Naive thymus-derived CD4-positive, alpha-beta T cell (primary cell): ENCODE measurements at regions not wholly inside any gene's neighbourhood (a gene's known extent, or its start where the extent isn't known, plus 50 kb on each side); places are given as distances from the start of the nearest gene placed in this dataset.
"Not testable (repeated sequence)": the region's sequence is repeated elsewhere in the genome, so short reads cannot be mapped to it uniquely, and the experiment has no call there.

Experiments
- ATAC-seq: fragments of 150-1000 bp; cut with Tn5 transposase; 2 replicates; pipeline ENCODE4 v1.10.0; 2021; ENCODE audit warnings: mild to moderate bottlenecking, moderate library complexity
- CTCF ChIA-PET: fragments of 350-600 bp; sonication (Branson Sonifier 250); formaldehyde crosslinking; loops from one replicate; lab custom pipeline; 2021; ENCODE audit warnings: antibody characterized with exemption; lab: Charles Lee
- POLR2A ChIA-PET: fragments of 350-600 bp; sonication (Branson Sonifier 250); formaldehyde crosslinking; loops from one replicate; lab custom pipeline; 2021; ENCODE audit warnings: antibody characterized with exemption, inconsistent platforms; lab: Charles Lee
- DNase-seq, 9 donors: peaks; one replicate each; pipeline versions ENCODE4 v3.0.0 to v3.0.0-alpha.2; 2020 to 2022; ENCODE audit warnings: mixed read lengths in 1 of 9
- H3K27ac ChIP-seq: one replicate; pipeline ENCODE4 v1.7.0; 2013; ENCODE audit warnings: mild to moderate bottlenecking, low read depth, low read length, moderate library complexity
- H3K27me3 ChIP-seq, 2 donors: one replicate each; pipeline ENCODE4 v1.7.0; 2013; ENCODE audit warnings: low read length in 2 of 2, mild to moderate bottlenecking in 2 of 2, moderate library complexity in 2 of 2; ENCODE audit not compliant: control insufficient read depth in 2 of 2, insufficient read depth in 2 of 2
- H3K36me3 ChIP-seq, 3 experiments: 1 replicate in 2 of 3; 2 replicates in 1 of 3; pipeline ENCODE4 v1.7.0; 2013; ENCODE audit warnings: low read length in 3 of 3, mild to moderate bottlenecking in 3 of 3, moderate library complexity in 1 of 3; ENCODE audit not compliant: insufficient read depth in 3 of 3, control insufficient read depth in 2 of 3
- H3K4me1 ChIP-seq, 2 donors: one replicate each; pipeline ENCODE4 v1.7.0; 2013; ENCODE audit warnings: low read length in 2 of 2, mild to moderate bottlenecking in 2 of 2, moderate library complexity in 1 of 2; ENCODE audit not compliant: control insufficient read depth in 2 of 2, insufficient read depth in 2 of 2
- H3K4me3 ChIP-seq: 2 replicates; pipeline ENCODE4 v1.7.0; 2013; ENCODE audit warnings: mild to moderate bottlenecking, low read length
- H3K9me3 ChIP-seq, 3 experiments: 1 replicate in 2 of 3; 2 replicates in 1 of 3; pipeline ENCODE4 v1.7.0; 2013; ENCODE audit warnings: low read length in 3 of 3; ENCODE audit not compliant: control insufficient read depth in 2 of 3
- H3K27ac Mint-ChIP-seq, 9 donors: one replicate each; pipeline ENCODE4 v1.8.0; 2020 to 2022; ENCODE audit warnings: mixed read lengths in 9 of 9, mild to moderate bottlenecking in 8 of 9, moderate library complexity in 5 of 9, inconsistent platforms in 2 of 9
- H3K27me3 Mint-ChIP-seq, 5 donors: one replicate each; pipeline ENCODE4 v1.8.0; 2021 to 2022; ENCODE audit warnings: mixed read lengths in 5 of 5, mild to moderate bottlenecking in 1 of 5
- H3K36me3 Mint-ChIP-seq, 5 donors: one replicate each; pipeline ENCODE4 v1.8.0; 2020 to 2022; ENCODE audit warnings: mixed read lengths in 5 of 5, mild to moderate bottlenecking in 3 of 5, inconsistent platforms in 1 of 5
- H3K4me1 Mint-ChIP-seq, 7 donors: one replicate each; pipeline ENCODE4 v1.8.0; 2020 to 2022; ENCODE audit warnings: mixed read lengths in 7 of 7, mild to moderate bottlenecking in 3 of 7, inconsistent platforms in 1 of 7
- H3K4me3 Mint-ChIP-seq, 10 donors: one replicate each; pipeline ENCODE4 v1.8.0; 2020 to 2022; ENCODE audit warnings: mild to moderate bottlenecking in 10 of 10, mixed read lengths in 10 of 10, moderate library complexity in 6 of 10, inconsistent platforms in 2 of 10
- H3K9me3 Mint-ChIP-seq, 11 donors: one replicate each; pipeline ENCODE4 v1.8.0; 2020 to 2022; ENCODE audit warnings: mixed read lengths in 11 of 11, mild to moderate bottlenecking in 4 of 11, inconsistent platforms in 1 of 11, moderate library complexity in 1 of 11
- intact Hi-C, 2 donors: fragments of 100-400 bp; cut with micrococcal nuclease; formaldehyde crosslinking; loops; one replicate each; pipeline ENCODE4 v1.15.1; 2023

DNA sequence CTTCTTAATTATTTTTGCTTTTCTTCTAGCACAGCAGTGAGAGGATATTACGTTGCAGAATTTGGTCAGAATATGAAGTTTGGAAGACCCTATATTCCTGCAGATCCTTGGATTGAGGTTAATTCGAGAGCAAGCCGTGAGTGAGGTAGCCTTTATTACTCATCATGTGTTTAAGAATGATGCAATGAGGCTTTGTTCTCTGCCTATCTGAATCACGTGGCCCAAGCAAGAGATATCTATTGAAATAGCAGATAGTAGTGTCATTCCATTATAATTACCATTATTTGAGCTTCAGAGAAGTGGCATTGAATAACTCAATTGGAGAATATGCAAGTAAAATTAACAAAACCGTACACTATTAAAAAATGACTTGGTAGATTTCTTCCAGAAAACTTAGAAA, 641.1 kb downstream of the TMEM182 start:
- no peak overlapping the region for H3K27ac Mint-ChIP-seq
- no peaks in the 10 kb centered on the region for H3K4me1 ChIP-seq
- intact Hi-C loops = no loop called here
- no peaks in the 10 kb centered on the region for H3K36me3 ChIP-seq
- H3K36me3 Mint-ChIP-seq = no peaks in the 10 kb centered on the region
- peaks cover 0 to 5% (median 0%) of the 10 kb centered on the region in 11 donors for H3K9me3 Mint-ChIP-seq
- no peaks in the 10 kb centered on the region for H3K4me1 Mint-ChIP-seq
- no peaks in the 10 kb centered on the region for H3K9me3 ChIP-seq
- H3K4me3 Mint-ChIP-seq = no peak overlapping the region
- H3K4me3 ChIP-seq = no peak overlapping the region
- POLR2A ChIA-PET = no interaction called here
- no peaks in the 10 kb centered on the region for H3K27me3 Mint-ChIP-seq
- H3K27ac ChIP-seq = no peak overlapping the region
- DNase-seq (no peak), ATAC-seq (no peak)
- CTCF ChIA-PET = no interaction called here
- no peaks in the 10 kb centered on the region for H3K27me3 ChIP-seq

- H3K27me3 ChIP-seq, H3K36me3 Mint-ChIP-seq, H3K4me3 ChIP-seq, CTCF ChIA-PET, H3K9me3 ChIP-seq, H3K27ac ChIP-seq, H3K4me3 Mint-ChIP-seq, POLR2A ChIA-PET, H3K4me1 Mint-ChIP-seq, H3K27ac Mint-ChIP-seq, ATAC-seq, DNase-seq, H3K4me1 ChIP-seq, H3K36me3 ChIP-seq, H3K27me3 Mint-ChIP-seq, intact Hi-C loops, H3K9me3 Mint-ChIP-seq: not testable (repeated sequence)
Observed at GRCh38 chr2:103403388-103403787, 641.6 kb downstream of the TMEM182 start.

DNA sequence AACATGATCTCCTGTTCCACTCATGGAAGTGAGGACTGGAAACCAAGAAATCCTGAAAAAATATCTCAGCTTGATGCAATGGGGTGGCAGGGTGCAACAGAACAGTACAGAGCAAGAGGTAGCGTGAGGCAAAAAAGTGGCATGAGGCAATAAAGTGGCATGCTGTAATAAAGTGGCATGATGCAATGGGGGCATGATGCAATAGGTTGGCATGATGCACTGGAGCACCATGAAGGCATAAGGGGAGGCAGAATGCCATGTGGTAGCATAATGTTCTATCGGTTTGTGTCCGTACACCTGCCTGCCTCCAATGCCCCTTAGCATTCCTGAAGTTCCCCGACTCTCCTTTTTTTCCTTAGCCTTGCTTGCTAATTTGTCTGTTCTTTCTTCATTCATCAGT, 648.4 kb downstream of the TMEM182 start:
- POLR2A ChIA-PET = no interaction called here
- H3K4me3 Mint-ChIP-seq = no peak overlapping the region
- Histone ChIP-seq H3K27me3 (no peaks in the 10 kb centered on the region), H3K9me3 (no peaks in the 10 kb centered on the region), H3K36me3 (no peaks in the 10 kb centered on the region), H3K27ac (no peak overlapping the region), H3K4me3 (no peak overlapping the region), H3K4me1 (no peaks in the 10 kb centered on the region)
- no peak overlapping the region for H3K27ac Mint-ChIP-seq
- intact Hi-C loops = no loop called here
- ATAC-seq (no peak), DNase-seq (no peak)
- H3K27me3 Mint-ChIP-seq = no peaks in the 10 kb centered on the region
- H3K4me1 Mint-ChIP-seq = no peaks in the 10 kb centered on the region
- H3K9me3 Mint-ChIP-seq = peaks cover 0 to 12% (median 2%) of the 10 kb centered on the region in 11 donors
- H3K36me3 Mint-ChIP-seq = no peaks in the 10 kb centered on the region
- CTCF ChIA-PET = no interaction called here

GRCh38 chr2:103419506-103419905, 657.7 kb downstream of the TMEM182 start:
- ChIA-PET CTCF (no interaction called here), POLR2A (no interaction called here)
- no peak overlapping the region for H3K27ac Mint-ChIP-seq
- no peaks in the 10 kb centered on the region for H3K4me1 Mint-ChIP-seq
- DNase-seq (no peak), ATAC-seq (no peak)
- peaks cover 2 to 26% (median 6%) of the 10 kb centered on the region in 11 donors for H3K9me3 Mint-ChIP-seq
- H3K27me3 Mint-ChIP-seq = no peaks in the 10 kb centered on the region
- Histone ChIP-seq H3K9me3 (no peaks in the 10 kb centered on the region), H3K4me3 (no peak overlapping the region), H3K36me3 (no peaks in the 10 kb centered on the region), H3K4me1 (no peaks in the 10 kb centered on the region), H3K27ac (no peak overlapping the region), H3K27me3 (no peaks in the 10 kb centered on the region)
- intact Hi-C loops = no loop called here
- no peak overlapping the region for H3K4me3 Mint-ChIP-seq
- no peaks in the 10 kb centered on the region for H3K36me3 Mint-ChIP-seq

GRCh38 chr2:103423100-103423499, 661.3 kb downstream of the TMEM182 start:
- POLR2A ChIA-PET = no interaction called here

GRCh38 chr2:103427567-103427966, 665.7 kb downstream of the TMEM182 start:
- Mint-ChIP-seq H3K27me3 (no peaks in the 10 kb centered on the region), H3K4me3 (no peak overlapping the region), H3K4me1 (no peaks in the 10 kb centered on the region), H3K9me3 (peaks cover 0 to 18% (median 2%) of the 10 kb centered on the region in 11 donors), H3K36me3 (no peaks in the 10 kb centered on the region), H3K27ac (no peak overlapping the region)
- ATAC-seq (no peak), DNase-seq (no peak)
- no peaks in the 10 kb centered on the region for H3K4me1 ChIP-seq
- no peaks in the 10 kb centered on the region for H3K27me3 ChIP-seq
- CTCF ChIA-PET = no interaction called here
- no peak overlapping the region for H3K27ac ChIP-seq
- no peaks in the 10 kb centered on the region for H3K36me3 ChIP-seq
- intact Hi-C loops = no loop called here
- no peak overlapping the region for H3K4me3 ChIP-seq
- POLR2A ChIA-PET = no interaction called here
- H3K9me3 ChIP-seq = no peaks in the 10 kb centered on the region

More at GRCh38 chr2:103423100-103423499, 661.3 kb downstream of the TMEM182 start:
- Histone ChIP-seq H3K27me3 (no peaks in the 10 kb centered on the region), H3K9me3 (no peaks in the 10 kb centered on the region), H3K36me3 (no peaks in the 10 kb centered on the region), H3K4me1 (no peaks in the 10 kb centered on the region), H3K4me3 (no peak overlapping the region), H3K27ac (no peak overlapping the region)
- Mint-ChIP-seq H3K4me1 (no peaks in the 10 kb centered on the region), H3K9me3 (peaks cover 0 to 14% (median 2%) of the 10 kb centered on the region in 11 donors), H3K4me3 (no peak overlapping the region), H3K27me3 (no peaks in the 10 kb centered on the region), H3K36me3 (no peaks in the 10 kb centered on the region), H3K27ac (no peak overlapping the region)
- intact Hi-C loops = no loop called here
- ATAC-seq (no peak), DNase-seq (no peak)
- CTCF ChIA-PET = no interaction called here

DNA sequence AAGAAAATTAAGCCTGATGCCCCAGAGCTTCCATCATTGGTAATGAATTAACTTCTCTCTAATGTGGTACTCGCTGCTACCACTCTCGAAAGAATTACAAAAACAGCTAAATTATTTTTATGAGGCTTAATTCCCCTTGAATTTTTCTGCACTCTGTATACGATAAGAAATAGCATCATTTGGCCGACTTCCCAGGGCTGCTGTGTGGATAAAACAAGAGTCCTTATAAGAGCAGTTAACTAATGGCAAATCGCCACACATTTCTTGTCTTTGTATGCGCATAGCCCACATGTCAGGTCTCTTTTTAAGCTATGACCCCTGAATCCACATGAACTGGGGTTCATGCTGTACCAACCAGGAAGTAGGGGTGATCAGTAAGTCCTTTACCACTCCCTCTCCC, 668.4 kb downstream of the TMEM182 start:
- Histone ChIP-seq H3K9me3 (no peaks in the 10 kb centered on the region), H3K4me3 (no peak overlapping the region), H3K27ac (no peak overlapping the region), H3K36me3 (no peaks in the 10 kb centered on the region), H3K4me1 (no peaks in the 10 kb centered on the region), H3K27me3 (no peaks in the 10 kb centered on the region)
- ChIA-PET POLR2A (no interaction called here), CTCF (no interaction called here)
- Mint-ChIP-seq H3K36me3 (no peaks in the 10 kb centered on the region), H3K9me3 (peaks cover 0 to 17% (median 4%) of the 10 kb centered on the region in 11 donors), H3K4me3 (no peak overlapping the region), H3K27ac (no peak overlapping the region), H3K27me3 (no peaks in the 10 kb centered on the region), H3K4me1 (no peaks in the 10 kb centered on the region)
- DNase-seq = no peak
- intact Hi-C loops = no loop called here
- no peak for ATAC-seq
